ENCODE measurements at regions not wholly inside any gene's neighbourhood (a gene's known extent, or its start where the extent isn't known, plus 50 kb on each side); places are given as distances from the start of the nearest gene placed in this dataset.

DNA sequence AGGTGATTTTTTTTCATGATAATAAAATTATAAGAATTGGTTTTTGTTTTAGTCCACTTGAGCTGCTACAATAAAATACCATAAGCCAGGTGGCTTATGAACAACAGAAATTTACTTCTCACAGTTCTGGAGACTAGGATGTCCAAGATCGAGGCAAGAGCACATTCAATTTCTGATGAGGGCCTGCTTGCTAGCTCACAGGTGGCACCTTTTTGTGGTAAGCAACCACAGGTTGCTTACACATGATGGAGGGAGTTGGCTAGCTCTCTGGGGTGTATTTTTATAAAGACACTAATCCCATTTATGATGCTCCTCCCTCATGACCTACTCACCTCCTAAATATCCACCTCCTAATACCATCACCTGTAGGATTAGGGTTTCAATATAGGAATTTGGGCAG is 1248.5 kb upstream of the TENM3 start:
- no peak for TF ChIP-seq POLR2A (IDR thresholded peaks at IDR 0.05)
- TF ChIP-seq, protein P1, sequence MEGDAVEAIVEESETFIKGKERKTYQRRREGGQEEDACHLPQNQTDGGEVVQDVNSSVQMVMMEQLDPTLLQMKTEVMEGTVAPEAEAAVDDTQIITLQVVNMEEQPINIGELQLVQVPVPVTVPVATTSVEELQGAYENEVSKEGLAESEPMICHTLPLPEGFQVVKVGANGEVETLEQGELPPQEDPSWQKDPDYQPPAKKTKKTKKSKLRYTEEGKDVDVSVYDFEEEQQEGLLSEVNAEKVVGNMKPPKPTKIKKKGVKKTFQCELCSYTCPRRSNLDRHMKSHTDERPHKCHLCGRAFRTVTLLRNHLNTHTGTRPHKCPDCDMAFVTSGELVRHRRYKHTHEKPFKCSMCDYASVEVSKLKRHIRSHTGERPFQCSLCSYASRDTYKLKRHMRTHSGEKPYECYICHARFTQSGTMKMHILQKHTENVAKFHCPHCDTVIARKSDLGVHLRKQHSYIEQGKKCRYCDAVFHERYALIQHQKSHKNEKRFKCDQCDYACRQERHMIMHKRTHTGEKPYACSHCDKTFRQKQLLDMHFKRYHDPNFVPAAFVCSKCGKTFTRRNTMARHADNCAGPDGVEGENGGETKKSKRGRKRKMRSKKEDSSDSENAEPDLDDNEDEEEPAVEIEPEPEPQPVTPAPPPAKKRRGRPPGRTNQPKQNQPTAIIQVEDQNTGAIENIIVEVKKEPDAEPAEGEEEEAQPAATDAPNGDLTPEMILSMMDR (IDR thresholded peaks at IDR 0.05 in 8 of 11, conservative IDR thresholded peaks at IDR 0.05 in 3 of 11): no peak
